ENCODE measurements at regions not wholly inside any gene's neighbourhood (a gene's known extent, or its start where the extent isn't known, plus 50 kb on each side); places are given as distances from the start of the nearest gene placed in this dataset.

GRCh38 chr10:130430291-130430690 is 294.1 kb downstream of the GLRX3 start:
- DNase-seq (ENCODE audit: low read depth): no peak

- DNase-seq (ENCODE audit: low read depth): no peak
Observed at GRCh38 chr10:130430852-130431704, 294.9 kb downstream of the GLRX3 start.

- no peak for DNase-seq (ENCODE audit: low read depth)
Observed at GRCh38 chr10:130432271-130432670, 296.1 kb downstream of the GLRX3 start.

GRCh38 chr10:130432850-130433249 is 296.7 kb downstream of the GLRX3 start:
- no peak for DNase-seq (ENCODE audit: low read depth)

GRCh38 chr10:130434446-130435385 is 298.5 kb downstream of the GLRX3 start:
- no peak for DNase-seq (ENCODE audit: low read depth)

GRCh38 chr10:130435961-130436360 is 299.8 kb downstream of the GLRX3 start:
- DNase-seq (ENCODE audit: low read depth): no peak

GRCh38 chr10:130438861-130439260 is 302.7 kb downstream of the GLRX3 start:
- DNase-seq (ENCODE audit: low read depth): no peak

GRCh38 chr10:130439766-130440165 is 303.6 kb downstream of the GLRX3 start:
- no peak for DNase-seq (ENCODE audit: low read depth)

GRCh38 chr10:130440494-130440893 is 304.3 kb downstream of the GLRX3 start:
- no peak for DNase-seq (ENCODE audit: low read depth)

- DNase-seq (ENCODE audit: low read depth): no peak
Observed at GRCh38 chr10:130440971-130441370, 304.8 kb downstream of the GLRX3 start.

- DNase-seq (ENCODE audit: low read depth): no peak
Observed at GRCh38 chr10:130443066-130443465, 306.9 kb downstream of the GLRX3 start.

GRCh38 chr10:130453036-130453720 is 317.0 kb downstream of the GLRX3 start:
- DNase-seq (ENCODE audit: low read depth): no peak

- no peak for DNase-seq (ENCODE audit: low read depth)
Observed at GRCh38 chr10:130453721-130454542, 317.7 kb downstream of the GLRX3 start.

GRCh38 chr10:130454543-130455000 is 318.4 kb downstream of the GLRX3 start:
- DNase-seq (ENCODE audit: low read depth): no peak

GRCh38 chr10:130455111-130455695 is 319.0 kb downstream of the GLRX3 start:
- no peak for DNase-seq (ENCODE audit: low read depth)

- DNase-seq (ENCODE audit: low read depth): no peak
Observed at GRCh38 chr10:130455791-130456190, 319.6 kb downstream of the GLRX3 start.

- no peak for DNase-seq (ENCODE audit: low read depth)
Observed at GRCh38 chr10:130456616-130457015, 320.4 kb downstream of the GLRX3 start.

GRCh38 chr10:130458509-130458908 is 322.3 kb downstream of the GLRX3 start:
- DNase-seq (ENCODE audit: low read depth): no peak

- DNase-seq (ENCODE audit: low read depth): no peak
Observed at GRCh38 chr10:130459011-130459410, 322.8 kb downstream of the GLRX3 start.

GRCh38 chr10:130459851-130460490 is 323.8 kb downstream of the GLRX3 start:
- DNase-seq (ENCODE audit: low read depth): no peak
